HUES64 (cell line): ENCODE measurements at regions not wholly inside any gene's neighbourhood (a gene's known extent, or its start where the extent isn't known, plus 50 kb on each side); places are given as distances from the start of the nearest gene placed in this dataset.

Experiments used
- H3K27ac ChIP-seq: 2 replicates; pipeline ENCODE4 v1.7.0; 2013; ENCODE audit warnings: low read depth, low read length, inconsistent platforms
- H3K27me3 ChIP-seq: 2 replicates; pipeline ENCODE4 v1.6.1; 2013; ENCODE audit warnings: mild to moderate bottlenecking, low read length; ENCODE audit not compliant: insufficient read depth
- H3K36me3 ChIP-seq: 2 replicates; pipeline ENCODE4 v1.6.1; 2013; ENCODE audit warnings: mild to moderate bottlenecking, low read length; ENCODE audit not compliant: insufficient read depth
- H3K4me1 ChIP-seq: 2 replicates; pipeline ENCODE4 v1.6.1; 2013; ENCODE audit warnings: mild to moderate bottlenecking, low read length, moderate library complexity; ENCODE audit not compliant: insufficient read depth
- H3K4me3 ChIP-seq: 2 replicates; pipeline ENCODE4 v1.5.1; 2013; ENCODE audit warnings: mild to moderate bottlenecking, low read length, moderate library complexity
- H3K9ac ChIP-seq: 2 replicates; pipeline ENCODE4 v1.6.1; 2013; ENCODE audit warnings: mild to moderate bottlenecking, low read depth, low read length
- H3K9me3 ChIP-seq: 2 replicates; pipeline ENCODE4 v1.6.1; 2013; ENCODE audit warnings: low read depth, low read length; ENCODE audit not compliant: insufficient read depth
- WGBS: fragments of 150-250, 120-280 bp; methylation state at CpG from one replicate; pipeline ENCODE4 v1.1.7; 2013; ENCODE audit warnings: missing lambda C conversion rate; 5-methylcytosine and 5-hydroxymethylcytosine counted together

DNA sequence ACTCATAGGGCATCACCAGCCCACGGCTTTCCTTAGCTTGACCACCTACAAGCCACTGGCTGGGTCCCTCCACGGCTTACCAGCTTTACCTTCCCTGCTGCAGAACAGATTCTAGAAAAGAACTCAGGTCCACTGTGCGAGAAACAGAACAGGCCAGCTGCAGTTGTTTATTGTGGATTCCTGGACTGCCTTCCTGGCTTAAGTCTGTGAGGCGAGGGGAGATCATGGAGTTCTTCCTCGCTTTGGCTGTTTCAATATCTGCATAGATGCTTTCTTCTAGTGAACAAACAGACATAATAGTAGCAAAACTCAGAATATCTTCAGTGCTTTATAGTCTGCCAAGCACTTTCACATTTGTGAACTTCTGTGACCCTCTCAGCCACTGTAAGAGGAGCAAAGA, 162.9 kb upstream of the HABP2 start:
- Histone ChIP-seq H3K36me3 (no peaks in the 10 kb centered on the region), H3K9ac (no peak overlapping the region), H3K4me1 (peaks cover under 1% of the 10 kb centered on the region; the same call in 1 of the 2 replicates), H3K9me3 (no peaks in the 10 kb centered on the region), H3K27me3 (no peaks in the 10 kb centered on the region), H3K4me3 (no peak overlapping the region), H3K27ac (no peak overlapping the region)
- WGBS = 90% methylated on average over 5 of the region's 5 CpGs

DNA sequence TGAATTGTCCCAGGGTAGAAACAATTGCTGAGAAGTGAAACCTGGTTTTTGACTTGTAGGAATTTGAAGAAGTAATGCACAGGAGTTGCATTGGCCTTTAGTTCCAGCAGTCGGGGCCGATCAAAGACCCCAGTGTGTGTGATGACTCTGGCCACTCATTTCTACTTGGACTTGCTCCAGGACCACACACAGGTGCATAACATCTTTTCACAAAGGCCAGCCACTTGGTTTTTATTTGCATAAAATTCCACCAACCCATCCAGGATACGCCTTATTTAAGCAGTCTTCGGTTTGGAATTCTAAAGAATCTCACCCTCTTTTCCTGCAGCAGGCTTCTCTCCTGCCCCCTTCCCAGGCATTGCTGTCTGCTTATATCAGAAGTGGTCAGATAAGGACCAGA, 162.0 kb upstream of the HABP2 start:
- no peaks in the 10 kb centered on the region for H3K9me3 ChIP-seq
- no peaks in the 10 kb centered on the region for H3K36me3 ChIP-seq
- H3K27ac ChIP-seq = no peak overlapping the region
- no peak overlapping the region for H3K4me3 ChIP-seq
- no peaks in the 10 kb centered on the region for H3K4me1 ChIP-seq
- 86% methylated on average over 4 of the region's 4 CpGs for WGBS
- H3K9ac ChIP-seq = no peak overlapping the region
- H3K27me3 ChIP-seq = no peaks in the 10 kb centered on the region

DNA sequence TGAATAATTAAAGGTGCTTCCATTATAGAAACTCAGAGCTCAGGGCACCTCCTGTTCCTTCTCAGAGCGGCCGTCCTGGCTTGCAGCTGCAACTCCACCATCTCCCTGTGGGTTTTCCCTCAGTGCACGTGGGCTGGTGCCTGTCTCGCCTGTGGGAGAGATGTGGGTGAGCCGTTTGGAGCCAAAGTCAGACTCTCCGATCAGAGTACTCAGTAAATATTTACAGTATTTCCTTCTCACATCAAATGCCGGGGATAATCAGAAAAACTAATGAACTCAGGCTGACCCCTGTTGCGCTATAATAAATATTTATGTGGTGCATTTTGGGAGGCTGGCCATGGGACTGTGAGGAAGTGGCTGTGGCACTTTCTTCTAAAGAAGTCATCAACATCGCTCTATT, 155.8 kb upstream of the HABP2 start:
- H3K9ac ChIP-seq = no peak overlapping the region
- no peaks in the 10 kb centered on the region for H3K27me3 ChIP-seq
- H3K9me3 ChIP-seq = no peaks in the 10 kb centered on the region
- H3K4me3 ChIP-seq = no peak overlapping the region
- H3K4me1 ChIP-seq = no peaks in the 10 kb centered on the region
- no peak overlapping the region for H3K27ac ChIP-seq
- H3K36me3 ChIP-seq = no peaks in the 10 kb centered on the region
- WGBS = 98% methylated on average over 9 of the region's 9 CpGs

DNA sequence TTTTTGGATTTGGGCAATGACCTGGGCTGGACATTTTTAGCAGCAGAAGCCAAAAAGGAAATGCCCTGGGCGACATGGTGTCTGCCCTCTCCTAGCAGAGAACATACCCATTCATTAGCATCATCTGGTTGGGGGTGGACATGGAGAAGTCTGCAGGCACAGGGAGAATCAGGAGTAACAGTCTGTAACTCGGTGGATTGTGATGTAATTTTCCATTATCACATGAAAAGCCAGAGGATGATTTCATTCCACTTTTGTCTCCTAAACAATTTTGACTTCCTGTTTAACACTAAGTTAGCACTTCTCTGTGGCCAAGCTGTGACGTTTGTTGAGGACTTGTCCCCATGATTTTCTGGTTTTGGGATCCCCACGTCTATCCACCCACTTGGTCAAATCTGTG, 153.8 kb upstream of the HABP2 start:
- Histone ChIP-seq H3K9me3 (no peaks in the 10 kb centered on the region), H3K36me3 (no peaks in the 10 kb centered on the region), H3K9ac (no peak overlapping the region), H3K4me3 (no peak overlapping the region), H3K27me3 (no peaks in the 10 kb centered on the region), H3K4me1 (no peaks in the 10 kb centered on the region), H3K27ac (no peak overlapping the region)
- WGBS = 84% methylated on average over 4 of the region's 4 CpGs

DNA sequence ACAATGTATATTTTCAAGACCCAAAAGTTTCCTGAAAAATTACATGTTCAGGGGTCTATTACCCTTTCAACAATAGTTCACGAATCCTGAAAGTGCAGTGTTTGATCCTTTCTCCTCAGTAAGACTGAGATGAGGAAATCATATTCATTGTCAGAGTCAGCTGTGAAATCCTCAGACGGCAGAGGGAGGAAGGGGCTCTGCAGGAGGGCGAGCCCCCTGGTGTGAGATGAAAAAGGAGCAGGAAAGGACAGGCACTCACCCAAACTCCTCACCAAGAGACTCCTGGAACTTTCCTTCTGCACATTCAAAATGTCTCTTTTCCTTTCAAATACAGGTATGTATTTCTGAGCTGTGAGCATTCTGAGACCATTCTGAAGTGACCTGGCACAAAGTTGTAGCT, 150.3 kb upstream of the HABP2 start:
- Histone ChIP-seq H3K36me3 (no peaks in the 10 kb centered on the region), H3K9ac (no peak overlapping the region)
- WGBS = 56% methylated on average over 3 of the region's 3 CpGs

DNA sequence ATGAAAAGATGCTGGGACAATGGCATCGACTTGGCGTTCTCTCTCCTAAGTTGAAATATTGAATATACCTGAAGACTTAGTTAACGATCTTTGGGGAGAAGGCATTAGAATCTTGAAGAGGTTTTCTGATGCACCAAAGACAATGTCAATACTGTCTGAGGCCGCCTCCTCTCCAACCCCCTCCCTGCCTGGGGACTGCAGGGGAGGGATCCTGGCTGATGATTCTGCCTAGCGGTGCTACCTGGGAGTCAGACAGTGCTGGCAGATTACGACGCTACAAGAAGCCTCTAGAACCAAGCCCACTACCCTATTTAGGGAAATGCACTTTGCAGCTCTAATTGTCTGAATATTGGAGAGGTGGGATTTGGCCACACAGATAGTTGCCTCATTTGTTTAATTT, 145.6 kb upstream of the HABP2 start:
- WGBS = 48% methylated on average over 7 of the region's 7 CpGs
- no peaks in the 10 kb centered on the region for H3K36me3 ChIP-seq

More for the DNA sequence above, 150.3 kb upstream of the HABP2 start:
- no peak overlapping the region for H3K27ac ChIP-seq
- H3K9me3 ChIP-seq = no peaks in the 10 kb centered on the region
- 0 out of 2 replicates have a peak, but pooled peaks cover 7% of the 10 kb centered on the region for H3K4me1 ChIP-seq
- no peak overlapping the region for H3K4me3 ChIP-seq
- peaks cover 23% of the 10 kb centered on the region for H3K27me3 ChIP-seq

DNA sequence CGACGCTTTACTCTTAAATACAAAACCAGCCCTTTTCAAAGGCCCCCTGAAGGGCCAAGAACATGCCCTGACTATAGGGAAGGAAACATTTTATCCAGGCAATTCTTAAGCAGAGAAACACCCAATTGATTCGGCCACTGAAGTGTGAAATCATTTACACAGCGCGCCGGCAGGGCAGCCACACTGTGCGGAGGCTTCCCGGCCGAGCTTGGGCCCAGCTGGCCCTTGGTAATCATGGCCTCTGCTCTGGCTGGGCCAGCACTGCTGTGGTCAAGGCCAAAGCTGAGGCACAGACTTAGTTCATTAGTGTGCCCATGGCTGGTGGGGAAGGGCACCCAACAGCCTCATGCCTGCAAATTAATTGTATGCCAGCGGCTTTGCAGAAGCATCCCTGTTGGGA, 143.7 kb upstream of the HABP2 start:
- Histone ChIP-seq H3K27me3 (peaks cover 26% of the 10 kb centered on the region), H3K4me3 (no peak overlapping the region), H3K36me3 (no peaks in the 10 kb centered on the region), H3K9ac (no peak overlapping the region), H3K9me3 (no peaks in the 10 kb centered on the region), H3K27ac (no peak overlapping the region), H3K4me1 (peaks cover 30% of the 10 kb centered on the region)
- WGBS = 92% methylated on average over 10 of the region's 10 CpGs

More for the DNA sequence above, 145.6 kb upstream of the HABP2 start:
- no peak overlapping the region for H3K4me3 ChIP-seq
- H3K9me3 ChIP-seq = no peaks in the 10 kb centered on the region
- peaks cover 26% of the 10 kb centered on the region for H3K27me3 ChIP-seq
- H3K9ac ChIP-seq = no peak overlapping the region
- peaks cover 30% of the 10 kb centered on the region for H3K4me1 ChIP-seq
- no peak overlapping the region for H3K27ac ChIP-seq

DNA sequence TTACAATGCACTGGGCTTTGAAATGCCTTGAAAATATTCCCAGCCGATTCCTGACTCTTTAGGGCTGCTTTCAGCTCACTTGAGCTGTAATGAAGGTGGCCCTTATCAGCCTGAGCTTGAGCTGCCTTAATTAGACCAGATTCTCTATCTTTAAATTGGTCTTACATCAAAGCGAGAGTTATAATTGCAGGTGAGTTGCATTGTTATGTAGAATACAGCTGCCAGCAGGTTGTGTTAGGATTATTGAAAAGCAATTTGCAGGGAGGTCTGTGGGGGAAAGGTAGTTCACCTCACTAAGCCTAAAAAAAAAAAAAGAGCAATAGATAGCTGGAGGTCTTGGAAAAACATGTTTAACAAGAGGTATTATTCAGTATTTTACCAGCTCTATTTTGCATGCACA, 142.2 kb upstream of the HABP2 start:
- no peaks in the 10 kb centered on the region for H3K9me3 ChIP-seq
- H3K36me3 ChIP-seq = no peaks in the 10 kb centered on the region
- H3K4me3 ChIP-seq = no peak overlapping the region
- no peak overlapping the region; the same call in 1 of the 2 replicates for H3K27ac ChIP-seq
- 63% methylated on average over 2 of the region's 2 CpGs for WGBS
- H3K4me1 ChIP-seq = peaks cover 30% of the 10 kb centered on the region
- H3K9ac ChIP-seq = no peak overlapping the region
- peaks cover 22% of the 10 kb centered on the region for H3K27me3 ChIP-seq

DNA sequence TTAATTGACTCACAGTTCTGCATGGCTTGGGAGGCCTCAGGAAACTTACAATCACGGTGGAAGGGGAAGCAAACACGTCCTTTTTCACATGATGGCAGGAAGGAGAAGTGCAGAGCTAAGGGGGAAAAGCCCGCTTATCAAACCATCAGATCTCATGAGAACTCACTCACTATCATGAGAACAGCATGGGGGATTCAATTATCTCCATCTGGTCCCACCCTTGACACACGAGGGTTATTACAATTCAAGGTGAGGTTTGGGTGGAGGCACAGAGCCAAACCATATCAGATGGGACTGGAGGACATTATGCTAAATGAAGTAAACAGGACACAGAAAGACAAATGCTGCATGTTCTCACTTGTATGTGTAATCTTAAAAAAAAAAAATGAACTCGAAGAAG, 141.4 kb upstream of the HABP2 start:
- no peaks in the 10 kb centered on the region for H3K36me3 ChIP-seq
- H3K9me3 ChIP-seq = no peaks in the 10 kb centered on the region
- H3K4me1 ChIP-seq = peaks cover 30% of the 10 kb centered on the region
- WGBS = 80% methylated on average over 4 of the region's 5 CpGs
- no peak overlapping the region for H3K4me3 ChIP-seq
- peaks cover 13% of the 10 kb centered on the region for H3K27me3 ChIP-seq
- H3K9ac ChIP-seq = no peak overlapping the region
- H3K27ac ChIP-seq = no peak overlapping the region

DNA sequence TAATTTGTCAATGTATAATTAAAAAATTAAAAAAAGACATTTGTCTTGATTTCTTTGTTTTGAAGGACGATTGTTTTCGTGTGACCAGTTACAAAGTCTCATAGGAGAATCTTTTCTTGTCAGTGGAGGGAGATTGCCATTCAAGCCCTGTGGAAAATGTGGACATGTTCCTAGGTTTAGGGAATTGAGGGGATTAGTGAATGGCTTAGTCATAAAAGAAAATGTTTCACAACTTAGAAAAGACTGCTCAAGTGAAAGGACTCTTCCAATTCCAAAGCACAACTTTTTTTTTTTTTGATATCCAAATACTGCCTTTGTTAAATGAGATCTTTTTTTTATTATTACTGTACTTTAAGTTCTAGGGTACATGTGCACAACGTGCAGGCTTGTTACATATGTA, 140.7 kb upstream of the HABP2 start:
- 89% methylated on average over 2 of the region's 3 CpGs for WGBS
- peaks cover 27% of the 10 kb centered on the region for H3K4me1 ChIP-seq
- H3K4me3 ChIP-seq = no peak overlapping the region
- no peak overlapping the region for H3K27ac ChIP-seq
- peaks cover 7% of the 10 kb centered on the region; the same call in 1 of the 2 replicates for H3K27me3 ChIP-seq
- H3K36me3 ChIP-seq = no peaks in the 10 kb centered on the region
- H3K9ac ChIP-seq = no peak overlapping the region
- H3K9me3 ChIP-seq = no peaks in the 10 kb centered on the region

DNA sequence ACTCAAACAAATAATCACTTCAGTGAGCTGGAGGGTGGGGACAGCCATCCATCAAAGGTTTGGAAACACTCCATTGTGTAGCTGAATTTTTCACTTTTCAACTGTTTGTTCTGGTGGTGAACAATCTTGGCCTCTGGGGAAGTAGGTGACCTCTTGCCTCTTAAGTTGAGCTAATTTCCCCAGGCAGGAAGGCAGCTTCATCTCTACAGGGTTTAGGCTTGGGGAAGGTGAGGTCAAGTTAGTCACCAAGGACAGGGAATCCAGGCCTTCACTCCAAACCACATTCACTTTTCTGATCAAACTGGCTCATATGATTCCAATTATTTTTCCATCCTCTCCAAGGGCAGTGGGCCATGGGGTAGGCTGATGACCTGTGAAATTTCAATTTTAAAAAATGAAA, 138.3 kb upstream of the HABP2 start:
- Histone ChIP-seq H3K27me3 (no peaks in the 10 kb centered on the region), H3K9ac (no peak overlapping the region)

DNA sequence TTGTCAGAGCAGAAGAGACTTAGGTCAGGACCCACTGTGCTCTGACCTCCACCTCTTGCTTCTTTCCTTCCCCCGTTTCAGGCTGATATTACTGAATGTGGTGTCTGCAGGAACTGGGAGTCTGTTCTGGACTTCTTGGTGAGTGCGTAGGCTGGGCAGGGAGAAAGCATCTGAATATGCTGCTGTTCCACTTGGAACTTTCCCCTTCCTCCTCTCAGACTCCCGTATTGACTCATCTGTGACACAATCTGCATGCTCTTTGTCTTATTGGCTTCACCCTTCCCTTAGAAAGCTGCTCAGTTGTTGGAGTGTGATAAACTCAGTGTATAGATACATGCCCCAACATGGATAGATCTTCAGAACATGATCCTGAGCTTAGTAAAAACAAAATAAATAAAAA, 137.6 kb upstream of the HABP2 start:
- Histone ChIP-seq H3K9ac (no peak overlapping the region), H3K27ac (no peak overlapping the region), H3K27me3 (no peaks in the 10 kb centered on the region), H3K4me3 (no peak overlapping the region), H3K4me1 (peaks cover 11% of the 10 kb centered on the region), H3K36me3 (no peaks in the 10 kb centered on the region), H3K9me3 (peaks cover 11% of the 10 kb centered on the region)
- 83% methylated on average over 2 of the region's 3 CpGs for WGBS

More for the DNA sequence above, 138.3 kb upstream of the HABP2 start:
- Histone ChIP-seq H3K9me3 (peaks cover 4% of the 10 kb centered on the region), H3K4me1 (peaks cover 18% of the 10 kb centered on the region), H3K4me3 (no peak overlapping the region), H3K27ac (no peak overlapping the region), H3K36me3 (no peaks in the 10 kb centered on the region)
